MM.1S (cell line): ENCODE measurements at regions not wholly inside any gene's neighbourhood (a gene's known extent, or its start where the extent isn't known, plus 50 kb on each side); places are given as distances from the start of the nearest gene placed in this dataset.

ENCODE experiments used
- DNase-seq: peaks from one replicate; pipeline ENCODE4 v3.0.0-alpha.2; 2015
- H2AFZ ChIP-seq: fragments of 300-600 bp; sonication (generic); 2 replicates; pipeline ENCODE4 v1.6.0; 2016; ENCODE audit warnings: antibody characterized with exemption, low read length
- H3F3A ChIP-seq: fragments of 300-600 bp; sonication (generic); 2 replicates; pipeline ENCODE4 v1.6.1; 2016; ENCODE audit warnings: mild to moderate bottlenecking, antibody characterized with exemption, low read length, moderate library complexity, mixed read lengths; ENCODE audit not compliant: insufficient read depth
- H3K27ac ChIP-seq: fragments of 300-600 bp; sonication (generic); 2 replicates; pipeline ENCODE4 v1.5.1; 2016; ENCODE audit warnings: mild to moderate bottlenecking, low read length
- H3K27me3 ChIP-seq: fragments of 300-600 bp; sonication (generic); replicated peaks from 2 replicates; pipeline ENCODE4 v1.6.0; 2016; ENCODE audit warnings: low read length; ENCODE audit not compliant: insufficient read depth
- H3K36me3 ChIP-seq: fragments of 300-600 bp; sonication (generic); replicated peaks from 2 replicates; pipeline ENCODE4 v1.6.1; 2016; ENCODE audit warnings: mild to moderate bottlenecking, low read length, mixed read lengths; ENCODE audit not compliant: insufficient read depth
- H3K4me1 ChIP-seq: fragments of 300-600 bp; sonication (generic); 2 replicates; pipeline ENCODE4 v1.6.1; 2016; ENCODE audit warnings: low read length, mixed read lengths
- H3K4me2 ChIP-seq: fragments of 300-600 bp; sonication (generic); 2 replicates; pipeline ENCODE4 v1.6.0; 2016; ENCODE audit warnings: low read depth, low read length
- H3K4me3 ChIP-seq: fragments of 300-600 bp; sonication (generic); 2 replicates; pipeline ENCODE4 v1.5.1; 2016; ENCODE audit warnings: low read length, mixed read lengths
- H3K79me2 ChIP-seq: fragments of 300-600 bp; sonication (generic); 2 replicates; pipeline ENCODE4 v1.6.1; 2016; ENCODE audit warnings: mixed run types, low read length, mixed read lengths
- H3K9ac ChIP-seq: fragments of 300-600 bp; sonication (generic); 2 replicates; pipeline ENCODE4 v1.6.1; 2016; ENCODE audit warnings: low read length, mixed read lengths
- H3K9me2 ChIP-seq: fragments of 300-600 bp; sonication (generic); replicated peaks from 2 replicates; pipeline ENCODE4 v1.6.1; 2016; ENCODE audit warnings: mild to moderate bottlenecking, low read length, mixed read lengths; ENCODE audit not compliant: insufficient read depth
- H3K9me3 ChIP-seq: fragments of 300-600 bp; sonication (generic); replicated peaks from 2 replicates; pipeline ENCODE4 v1.6.1; 2016; ENCODE audit warnings: mild to moderate bottlenecking, low read length, mixed read lengths; ENCODE audit not compliant: insufficient read depth
- H4K20me1 ChIP-seq: fragments of 300-600 bp; sonication (generic); 2 replicates; pipeline ENCODE4 v1.6.1; 2016; ENCODE audit warnings: mild to moderate bottlenecking, low read length, moderate library complexity, mixed read lengths; ENCODE audit not compliant: insufficient read depth
- EZH2 ChIP-seq: fragments of 300-600 bp; sonication (generic); optimal IDR thresholded peaks from 2 replicates; pipeline ENCODE3; 2017; ENCODE audit warnings: low read depth, mild to moderate bottlenecking, antibody characterized with exemption, low read length, mixed read lengths
- EZH2phosphoT487 ChIP-seq: fragments of 300-600 bp; sonication (generic); IDR thresholded peaks from 2 replicates; pipeline ENCODE4 v1.6.1; 2018; ENCODE audit warnings: antibody characterized with exemption, low read length
- TF ChIP-seq, protein P1 (sequence below): fragments of 300-600 bp; sonication (generic); IDR thresholded peaks from 2 replicates; pipeline ENCODE4 v1.5.1; 2016; ENCODE audit warnings: antibody characterized with exemption, low read length, mixed read lengths

DNA sequence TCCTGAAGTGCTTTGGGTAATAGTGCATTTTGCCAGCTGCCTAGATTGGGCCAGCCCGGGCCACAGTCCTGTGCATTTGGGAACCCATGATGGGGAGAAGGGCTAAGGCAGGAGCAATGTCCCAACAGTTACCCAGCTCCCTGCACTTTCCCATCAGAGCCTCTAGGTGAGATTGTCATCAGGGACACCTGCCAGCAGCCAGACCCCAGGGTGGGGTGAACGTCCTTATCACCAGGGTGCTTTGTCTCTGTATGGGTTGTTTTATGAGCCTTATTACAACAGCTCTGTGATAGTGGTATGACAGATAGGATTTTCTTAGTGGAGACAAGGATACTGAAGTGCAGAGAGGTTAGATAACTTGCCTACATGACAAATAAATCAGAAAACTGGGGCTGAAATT is 365.7 kb downstream of the OSTF1 start:
- Histone ChIP-seq H3K36me3 (no peaks in the 10 kb centered on the region), H3K79me2 (no peaks in the 10 kb centered on the region), H3K4me1 (peaks cover 36% of the 10 kb centered on the region), H3K27ac (no peak overlapping the region), H3K9ac (no peak overlapping the region), H3K9me3 (no peaks in the 10 kb centered on the region), H3K4me2 (no peak overlapping the region), H3K9me2 (no peaks in the 10 kb centered on the region), H3K4me3 (no peak overlapping the region), H3F3A (0 out of 2 replicates have a peak, but pooled peaks cover 8% of the 10 kb centered on the region), H4K20me1 (no peaks in the 10 kb centered on the region), H2AFZ (no peak overlapping the region), H3K27me3 (no peaks in the 10 kb centered on the region)
- TF ChIP-seq, protein P1, sequence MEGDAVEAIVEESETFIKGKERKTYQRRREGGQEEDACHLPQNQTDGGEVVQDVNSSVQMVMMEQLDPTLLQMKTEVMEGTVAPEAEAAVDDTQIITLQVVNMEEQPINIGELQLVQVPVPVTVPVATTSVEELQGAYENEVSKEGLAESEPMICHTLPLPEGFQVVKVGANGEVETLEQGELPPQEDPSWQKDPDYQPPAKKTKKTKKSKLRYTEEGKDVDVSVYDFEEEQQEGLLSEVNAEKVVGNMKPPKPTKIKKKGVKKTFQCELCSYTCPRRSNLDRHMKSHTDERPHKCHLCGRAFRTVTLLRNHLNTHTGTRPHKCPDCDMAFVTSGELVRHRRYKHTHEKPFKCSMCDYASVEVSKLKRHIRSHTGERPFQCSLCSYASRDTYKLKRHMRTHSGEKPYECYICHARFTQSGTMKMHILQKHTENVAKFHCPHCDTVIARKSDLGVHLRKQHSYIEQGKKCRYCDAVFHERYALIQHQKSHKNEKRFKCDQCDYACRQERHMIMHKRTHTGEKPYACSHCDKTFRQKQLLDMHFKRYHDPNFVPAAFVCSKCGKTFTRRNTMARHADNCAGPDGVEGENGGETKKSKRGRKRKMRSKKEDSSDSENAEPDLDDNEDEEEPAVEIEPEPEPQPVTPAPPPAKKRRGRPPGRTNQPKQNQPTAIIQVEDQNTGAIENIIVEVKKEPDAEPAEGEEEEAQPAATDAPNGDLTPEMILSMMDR: no peak
- TF ChIP-seq EZH2 (no peak), EZH2phosphoT487 (no peak)
- no peak for DNase-seq

DNA sequence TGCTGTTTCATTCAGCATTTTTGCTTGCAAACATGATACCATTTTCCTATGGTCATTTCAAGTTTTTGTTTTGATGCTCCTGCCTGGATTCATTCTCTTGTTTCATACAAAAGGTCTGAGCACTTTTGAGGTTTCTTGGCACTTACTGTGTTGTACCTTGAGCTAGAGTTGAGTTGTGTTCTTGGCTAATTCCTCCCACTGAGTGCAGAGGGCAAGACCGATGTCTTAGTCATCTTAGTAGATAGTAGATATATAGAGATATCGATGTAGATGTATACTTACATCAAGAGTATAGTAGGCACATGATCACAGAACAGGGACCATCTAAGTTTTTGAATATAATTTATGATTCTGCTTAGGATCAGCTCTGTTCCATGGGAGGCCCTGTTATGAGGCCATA is 366.6 kb downstream of the OSTF1 start:
- Histone ChIP-seq H3K9me3 (no peaks in the 10 kb centered on the region), H3K27ac (peak overlapping the region; percentile 69; the same call in 1 of the 2 replicates), H3K9me2 (no peaks in the 10 kb centered on the region), H3K79me2 (no peaks in the 10 kb centered on the region), H3K9ac (no peak overlapping the region), H3K4me2 (peak overlapping the region; percentile 39; the same call in 1 of the 2 replicates), H3K4me1 (peaks cover 36% of the 10 kb centered on the region), H3K36me3 (no peaks in the 10 kb centered on the region), H3K27me3 (no peaks in the 10 kb centered on the region), H2AFZ (peak overlapping the region; percentile 14; the same call in 1 of the 2 replicates), H4K20me1 (no peaks in the 10 kb centered on the region), H3K4me3 (no peak overlapping the region), H3F3A (0 out of 2 replicates have a peak, but pooled peaks cover 8% of the 10 kb centered on the region)
- no peak for DNase-seq
- TF ChIP-seq, protein P1: no peak
- no peak for TF ChIP-seq EZH2
- no peak for TF ChIP-seq EZH2phosphoT487

DNA sequence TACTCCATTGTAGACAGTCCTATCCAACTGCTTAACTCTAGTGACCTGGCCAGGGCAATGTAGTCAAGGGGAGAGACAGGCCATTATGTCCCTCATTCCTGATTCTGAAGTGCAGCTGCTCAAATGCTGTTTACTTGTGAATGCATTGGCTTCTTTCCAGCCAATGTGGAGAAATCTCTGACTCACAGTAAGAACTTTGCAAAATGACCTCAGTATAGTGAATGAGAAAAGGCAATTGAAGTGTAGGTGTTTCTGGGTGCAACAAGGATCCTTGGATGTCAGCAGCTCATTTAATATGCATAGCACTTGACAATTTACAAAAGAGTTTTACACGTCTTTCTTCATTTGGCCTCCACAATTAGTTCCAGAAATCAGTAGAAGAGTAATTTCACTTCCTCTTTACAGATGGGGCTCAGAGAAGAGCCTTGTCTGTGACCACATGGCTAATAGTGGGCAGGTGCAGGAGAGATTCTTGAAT is 367.2 kb downstream of the OSTF1 start:
- peak overlapping the region; percentile 69 for H3K27ac ChIP-seq
- peak; percentile 65 for DNase-seq
- no peaks in the 10 kb centered on the region for H4K20me1 ChIP-seq
- H3K9ac ChIP-seq: no peak overlapping the region
- peak overlapping the region; percentile 14; the same call in 1 of the 2 replicates for H2AFZ ChIP-seq
- H3K36me3 ChIP-seq: no peaks in the 10 kb centered on the region
- H3K4me2 ChIP-seq: peak overlapping the region; percentile 39; the same call in 1 of the 2 replicates
- H3K27me3 ChIP-seq: no peaks in the 10 kb centered on the region
- no peaks in the 10 kb centered on the region for H3K9me2 ChIP-seq
- no peaks in the 10 kb centered on the region for H3K9me3 ChIP-seq
- H3F3A ChIP-seq: 0 out of 2 replicates have a peak, but pooled peaks cover 8% of the 10 kb centered on the region
- H3K4me1 ChIP-seq: peaks cover 39% of the 10 kb centered on the region
- H3K4me3 ChIP-seq: no peak overlapping the region
- TF ChIP-seq EZH2 (no peak), EZH2phosphoT487 (no peak)
- TF ChIP-seq, protein P1: no peak
- H3K79me2 ChIP-seq: no peaks in the 10 kb centered on the region
